Hepatocyte (in vitro differentiated cells): ENCODE measurements at regions not wholly inside any gene's neighbourhood (a gene's known extent, or its start where the extent isn't known, plus 50 kb on each side); places are given as distances from the start of the nearest gene placed in this dataset.

ENCODE experiments used
- DNase-seq: peaks from one replicate; pipeline ENCODE4 v3.0.0-alpha.2; 2016; ENCODE audit warnings: low spot score
- H2AFZ ChIP-seq: fragments of 200-600 bp; sonication (generic); 2 replicates; pipeline ENCODE4 v1.6.0; 2016; ENCODE audit warnings: antibody characterized with exemption, mild to moderate bottlenecking
- H3K27ac ChIP-seq: fragments of 200-600 bp; sonication (generic); 2 replicates; pipeline ENCODE4 v1.5.1; 2016; ENCODE audit warnings: mild to moderate bottlenecking
- H3K27me3 ChIP-seq: fragments of 200-600 bp; sonication (generic); 2 replicates; pipeline ENCODE4 v1.6.1; 2016
- H3K36me3 ChIP-seq: fragments of 200-600 bp; sonication (generic); replicated peaks from 2 replicates; pipeline ENCODE4 v1.5.1; 2016; ENCODE audit warnings: low read depth; ENCODE audit not compliant: insufficient read depth
- H3K4me1 ChIP-seq: fragments of 200-600 bp; sonication (generic); 2 replicates; pipeline ENCODE4 v1.5.1; 2016; ENCODE audit warnings: mild to moderate bottlenecking, moderate library complexity; ENCODE audit not compliant: insufficient read depth
- H3K4me2 ChIP-seq: fragments of 200-600 bp; sonication (generic); 2 replicates; pipeline ENCODE4 v1.6.0; 2016
- H3K4me3 ChIP-seq: fragments of 200-600 bp; sonication (generic); 2 replicates; pipeline ENCODE4 v1.5.1; 2016; ENCODE audit warnings: mild to moderate bottlenecking
- H3K79me2 ChIP-seq: fragments of 200-600 bp; sonication (generic); 2 replicates; pipeline ENCODE4 v1.6.0; 2017; ENCODE audit warnings: mild to moderate bottlenecking
- H3K9me2 ChIP-seq: fragments of 200-600 bp; sonication (generic); replicated peaks from 2 replicates; pipeline ENCODE4 v1.6.0; 2017; ENCODE audit warnings: mild to moderate bottlenecking; ENCODE audit not compliant: insufficient read depth
- H3K9me3 ChIP-seq: fragments of 200-600 bp; sonication (generic); 2 replicates; pipeline ENCODE4 v1.5.1; 2016; ENCODE audit warnings: low read depth, mild to moderate bottlenecking
- H4K20me1 ChIP-seq: fragments of 200-600 bp; sonication (generic); 2 replicates; pipeline ENCODE4 v1.6.0; 2016; ENCODE audit warnings: mild to moderate bottlenecking; ENCODE audit not compliant: insufficient read depth, poor library complexity, severe bottlenecking
- EZH2 ChIP-seq: fragments of 200-600 bp; sonication (generic); IDR thresholded peaks from 2 replicates; pipeline ENCODE4 v1.6.1; 2016; ENCODE audit warnings: antibody characterized with exemption, mild to moderate bottlenecking, borderline replicate concordance
- EZH2phosphoT487 ChIP-seq: fragments of 200-600 bp; sonication (generic); IDR thresholded peaks from one replicate; pipeline ENCODE4 v1.6.1; 2018; ENCODE audit warnings: antibody characterized with exemption, mild to moderate bottlenecking, low read depth, moderate library complexity; ENCODE audit not compliant: unreplicated experiment, severe bottlenecking
- WGBS: methylation state at CpG from one replicate; pipeline ENCODE4 v1.1.6; 2016; ENCODE audit warnings: low lambda C conversion rate; ENCODE audit errors: missing lambda C conversion rate; 5-methylcytosine and 5-hydroxymethylcytosine counted together
- TF ChIP-seq, protein P1 (sequence below): fragments of 200-600 bp; sonication (generic); IDR thresholded peaks from 2 replicates; pipeline ENCODE4 v1.5.1; 2016; ENCODE audit warnings: antibody characterized with exemption, mild to moderate bottlenecking; ENCODE audit not compliant: poor library complexity

DNA sequence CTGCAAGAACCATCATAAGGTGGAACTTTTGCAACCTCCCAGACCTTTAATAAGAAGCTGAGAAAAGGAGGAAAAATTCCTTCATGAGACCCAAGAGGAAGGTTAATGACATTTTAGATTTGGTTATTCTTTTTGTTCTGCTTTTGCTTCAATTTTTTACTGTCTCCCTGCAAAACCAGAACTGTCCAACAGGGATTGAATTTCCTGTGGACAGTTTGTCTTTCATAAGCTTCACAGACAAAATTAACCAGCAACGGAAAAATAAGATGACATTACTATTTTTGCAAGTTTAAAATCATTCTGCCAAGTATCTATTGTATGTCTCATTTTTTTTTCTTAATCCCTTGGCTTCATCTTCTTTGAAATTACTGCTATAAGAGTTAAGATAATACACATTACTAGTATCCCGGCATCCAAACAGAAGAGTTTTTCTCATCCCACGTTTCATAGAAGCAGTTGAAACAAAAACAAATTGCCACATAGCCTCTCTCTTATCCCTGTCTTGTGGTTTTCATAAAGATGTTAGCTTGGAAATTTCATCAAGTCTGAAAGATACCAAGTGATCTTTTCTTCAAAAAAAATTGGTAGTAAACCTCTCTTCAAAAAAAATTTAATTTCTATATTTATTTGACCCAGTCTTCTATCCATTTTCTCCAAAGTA is 465.3 kb upstream of the PTBP2 start:
- Histone ChIP-seq H3K79me2 (no peaks in the 10 kb centered on the region), H3K4me3 (no peak overlapping the region), H3K4me2 (no peak overlapping the region), H3K9me2 (no peaks in the 10 kb centered on the region), H3K4me1 (no peaks in the 10 kb centered on the region), H3K27me3 (peaks cover 7% of the 10 kb centered on the region), H3K9me3 (no peaks in the 10 kb centered on the region), H3K36me3 (no peaks in the 10 kb centered on the region), H2AFZ (no peak overlapping the region), H3K27ac (no peak overlapping the region), H4K20me1 (no peaks in the 10 kb centered on the region)
- no peak for TF ChIP-seq EZH2phosphoT487
- TF ChIP-seq EZH2 = no peak
- TF ChIP-seq, protein P1, sequence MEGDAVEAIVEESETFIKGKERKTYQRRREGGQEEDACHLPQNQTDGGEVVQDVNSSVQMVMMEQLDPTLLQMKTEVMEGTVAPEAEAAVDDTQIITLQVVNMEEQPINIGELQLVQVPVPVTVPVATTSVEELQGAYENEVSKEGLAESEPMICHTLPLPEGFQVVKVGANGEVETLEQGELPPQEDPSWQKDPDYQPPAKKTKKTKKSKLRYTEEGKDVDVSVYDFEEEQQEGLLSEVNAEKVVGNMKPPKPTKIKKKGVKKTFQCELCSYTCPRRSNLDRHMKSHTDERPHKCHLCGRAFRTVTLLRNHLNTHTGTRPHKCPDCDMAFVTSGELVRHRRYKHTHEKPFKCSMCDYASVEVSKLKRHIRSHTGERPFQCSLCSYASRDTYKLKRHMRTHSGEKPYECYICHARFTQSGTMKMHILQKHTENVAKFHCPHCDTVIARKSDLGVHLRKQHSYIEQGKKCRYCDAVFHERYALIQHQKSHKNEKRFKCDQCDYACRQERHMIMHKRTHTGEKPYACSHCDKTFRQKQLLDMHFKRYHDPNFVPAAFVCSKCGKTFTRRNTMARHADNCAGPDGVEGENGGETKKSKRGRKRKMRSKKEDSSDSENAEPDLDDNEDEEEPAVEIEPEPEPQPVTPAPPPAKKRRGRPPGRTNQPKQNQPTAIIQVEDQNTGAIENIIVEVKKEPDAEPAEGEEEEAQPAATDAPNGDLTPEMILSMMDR = no peak
- no peak for DNase-seq
- WGBS = 73% methylated on average over 3 of the region's 3 CpGs

DNA sequence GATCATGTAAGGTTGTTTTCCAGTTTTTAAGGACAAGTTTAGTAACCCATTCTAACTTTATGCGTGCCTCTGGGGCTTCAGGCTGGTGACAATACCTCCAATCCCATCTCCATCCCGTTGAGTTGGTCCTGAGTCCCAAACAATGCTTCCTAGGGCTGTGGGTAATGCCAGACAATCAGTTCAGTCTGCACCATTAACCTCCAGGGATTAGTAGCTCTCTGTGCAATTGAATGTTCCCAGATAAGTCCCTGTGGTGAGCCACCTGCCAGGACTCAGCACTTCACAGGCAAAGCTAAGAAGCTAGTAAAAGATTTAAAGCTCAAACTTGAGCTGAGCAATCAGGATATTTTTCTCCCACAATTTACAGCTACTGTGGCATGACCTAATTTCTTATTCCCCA is 462.2 kb upstream of the PTBP2 start:
- Histone ChIP-seq H3K9me3 (no peaks in the 10 kb centered on the region), H3K27me3 (peaks cover 7% of the 10 kb centered on the region), H3K9me2 (no peaks in the 10 kb centered on the region), H3K4me1 (no peaks in the 10 kb centered on the region), H3K79me2 (no peaks in the 10 kb centered on the region), H3K36me3 (no peaks in the 10 kb centered on the region), H3K4me3 (no peak overlapping the region), H4K20me1 (no peaks in the 10 kb centered on the region), H2AFZ (no peak overlapping the region), H3K4me2 (no peak overlapping the region), H3K27ac (no peak overlapping the region)
- TF ChIP-seq, protein P1 = no peak
- TF ChIP-seq EZH2phosphoT487 = no peak
- TF ChIP-seq EZH2 = no peak
- 53% methylated on average over 2 of the region's 2 CpGs for WGBS
- DNase-seq = no peak

DNA sequence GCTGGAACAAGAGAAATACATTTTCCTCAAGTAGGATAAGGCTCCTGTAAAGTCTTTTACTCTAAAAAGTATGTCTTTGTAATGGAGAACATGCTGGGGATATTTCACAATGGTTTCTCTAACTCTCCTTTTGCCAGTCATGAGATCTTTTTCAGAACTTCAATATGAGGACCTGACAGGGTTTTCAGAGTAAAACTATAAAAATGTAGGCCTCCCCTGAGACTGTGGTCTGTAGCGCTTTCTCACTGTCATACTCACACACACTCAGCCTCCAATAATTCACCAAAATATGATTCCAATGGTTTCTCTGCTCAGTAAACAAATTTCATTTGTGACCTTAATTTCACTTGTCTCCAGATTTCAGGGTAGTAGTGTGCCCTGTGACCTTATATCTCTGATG is 440.1 kb upstream of the PTBP2 start:
- DNase-seq = no peak
- Histone ChIP-seq H3K27ac (no peak overlapping the region), H3K4me3 (no peak overlapping the region), H3K27me3 (no peaks in the 10 kb centered on the region), H3K4me2 (no peak overlapping the region), H3K9me3 (no peaks in the 10 kb centered on the region), H3K79me2 (no peaks in the 10 kb centered on the region), H3K9me2 (no peaks in the 10 kb centered on the region), H3K36me3 (no peaks in the 10 kb centered on the region), H2AFZ (no peak overlapping the region), H4K20me1 (no peaks in the 10 kb centered on the region), H3K4me1 (no peaks in the 10 kb centered on the region)
- WGBS = 100% methylated on average over 1 of the region's 1 CpG
- TF ChIP-seq, protein P1 = no peak
- TF ChIP-seq EZH2phosphoT487 (no peak), EZH2 (no peak)

DNA sequence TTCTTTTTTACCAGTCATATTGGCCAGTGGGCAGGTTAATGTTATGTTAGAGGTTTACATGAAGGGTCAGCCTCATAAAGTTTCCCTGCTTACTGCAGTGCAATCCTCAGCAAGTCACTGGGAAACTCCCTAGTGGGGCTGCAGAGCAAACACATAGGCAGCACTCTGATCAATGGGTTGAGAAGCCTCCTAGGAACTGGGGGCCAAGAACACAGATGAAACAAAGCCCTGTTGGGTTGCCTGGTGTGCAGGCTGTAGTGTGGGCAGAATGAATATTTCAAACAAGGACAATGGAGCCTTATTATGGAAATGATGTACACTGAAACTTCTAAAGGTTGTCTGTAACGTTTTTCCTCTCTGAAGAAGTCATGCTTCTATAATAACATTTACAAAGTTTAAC is 431.6 kb upstream of the PTBP2 start:
- DNase-seq = no peak
- Histone ChIP-seq H3K36me3 (no peaks in the 10 kb centered on the region), H3K4me2 (no peak overlapping the region), H3K4me3 (no peak overlapping the region), H3K9me2 (no peaks in the 10 kb centered on the region), H2AFZ (no peak overlapping the region), H4K20me1 (no peaks in the 10 kb centered on the region), H3K27ac (no peak overlapping the region), H3K79me2 (no peaks in the 10 kb centered on the region), H3K27me3 (no peaks in the 10 kb centered on the region), H3K4me1 (no peaks in the 10 kb centered on the region), H3K9me3 (no peaks in the 10 kb centered on the region)
- TF ChIP-seq, protein P1 = no peak
- TF ChIP-seq EZH2phosphoT487 = no peak
- TF ChIP-seq EZH2 = no peak
- WGBS = 70% methylated on average over 1 of the region's 1 CpG
